Smooth muscle cell of the brain vasculature (primary cell): ENCODE measurements at regions not wholly inside any gene's neighbourhood (a gene's known extent, or its start where the extent isn't known, plus 50 kb on each side); places are given as distances from the start of the nearest gene placed in this dataset.

Experiments used
- DNase-seq: peaks from one replicate; pipeline ENCODE4 v3.0.0-alpha.2; 2012; ENCODE audit warnings: low read depth, low spot score

DNA sequence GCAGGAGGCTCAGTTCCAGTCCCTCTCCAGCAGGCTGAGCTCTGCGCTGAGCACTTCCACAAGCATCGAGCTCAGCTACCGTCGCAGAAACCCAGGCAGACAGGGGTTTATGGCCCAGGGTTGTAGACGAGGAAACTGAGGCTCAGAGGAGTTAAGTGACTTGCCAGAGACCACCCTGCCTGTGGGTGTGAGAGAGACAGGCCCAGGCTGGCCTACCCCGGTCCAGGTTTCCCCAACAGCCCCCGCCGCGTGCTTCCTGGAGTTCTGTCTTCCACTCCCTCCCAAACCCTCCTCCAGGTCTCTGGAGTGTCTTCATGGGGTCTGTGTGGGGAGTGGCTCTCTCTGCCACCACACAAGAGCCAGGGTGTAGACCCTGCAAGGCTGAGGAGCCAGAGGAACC lies 615.9 kb downstream of the PTPRU start:
- DNase-seq, result no peak

DNA sequence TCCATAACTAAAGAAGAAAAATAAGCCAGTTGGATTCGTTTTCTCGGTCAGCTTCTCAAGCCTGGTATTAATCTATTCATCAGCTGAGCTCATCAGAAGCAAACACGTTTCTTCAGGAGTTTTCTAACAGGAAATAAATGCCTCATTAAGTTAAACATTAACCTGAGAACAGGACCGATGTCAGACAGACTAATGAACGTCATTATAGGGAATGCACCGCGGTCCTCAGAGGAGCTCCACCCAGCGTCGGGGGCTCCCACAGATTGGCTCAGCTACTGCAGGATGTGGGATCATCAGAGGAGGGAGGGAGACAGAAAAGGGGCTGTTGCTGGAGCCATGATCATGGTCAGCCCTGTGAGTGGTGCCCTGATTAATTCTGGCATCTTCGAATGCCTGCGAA lies 615.4 kb downstream of the PTPRU start:
- no peak for DNase-seq

DNA sequence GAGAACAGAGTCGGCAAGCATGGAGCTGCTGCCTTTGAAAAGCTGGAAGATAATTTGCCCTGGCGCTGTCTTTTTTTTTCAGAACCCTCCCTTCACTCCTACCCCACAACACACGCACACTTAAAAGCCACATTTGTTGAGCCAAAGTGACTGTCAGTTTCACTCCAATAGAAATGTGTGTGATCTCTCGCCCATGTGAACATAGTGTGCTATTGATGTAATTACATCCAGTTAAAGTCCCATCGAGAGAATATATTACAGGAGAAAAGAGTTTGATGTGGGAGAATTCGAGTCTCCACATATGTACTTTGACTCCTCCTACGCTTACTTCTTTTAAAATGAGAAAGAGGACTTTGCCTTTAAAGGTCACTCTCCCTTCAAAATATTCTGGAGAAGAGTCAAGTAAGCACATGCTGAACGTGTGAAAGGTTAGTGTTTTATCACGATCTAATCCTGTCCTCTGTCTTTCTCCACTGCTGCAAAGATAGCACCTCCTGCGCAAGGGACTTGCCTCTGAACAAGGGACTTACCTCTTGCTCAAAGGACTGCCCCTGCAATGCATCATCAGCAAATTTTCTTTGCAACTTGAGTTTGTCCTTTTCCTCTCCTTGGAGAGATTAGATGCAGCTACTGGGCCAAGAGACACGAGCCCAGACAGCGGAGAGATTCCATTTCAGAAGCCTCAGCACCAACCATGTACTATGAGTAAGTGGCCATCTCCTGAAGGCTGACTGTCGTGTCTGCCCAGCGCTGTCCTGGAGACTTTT lies 613.9 kb downstream of the PTPRU start:
- no peak for DNase-seq

GRCh38 chr1:29849038-29849750 lies 612.9 kb downstream of the PTPRU start:
- DNase-seq, result no peak

GRCh38 chr1:29845910-29846309 lies 609.6 kb downstream of the PTPRU start:
- DNase-seq, result no peak

DNA sequence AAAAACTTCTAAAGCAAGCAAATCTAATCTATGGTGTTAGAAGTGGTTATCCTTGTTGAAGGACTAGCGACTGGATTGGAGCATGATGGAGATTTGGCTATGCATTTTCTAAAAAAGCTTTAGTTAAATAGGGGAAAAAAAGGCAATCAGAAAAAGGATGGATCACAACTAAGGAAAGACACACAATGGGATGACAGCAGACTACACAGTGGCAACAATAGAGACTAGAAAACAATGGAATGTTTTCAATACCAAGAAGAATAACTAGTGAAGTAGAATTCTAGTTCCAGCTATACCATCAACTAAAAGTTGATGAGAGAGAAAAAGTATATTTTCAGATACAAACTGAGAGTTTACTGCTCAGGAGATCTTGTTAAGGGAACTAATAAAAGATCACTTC lies 605.8 kb downstream of the PTPRU start:
- no peak for DNase-seq

GRCh38 chr1:29839726-29840125 lies 603.4 kb downstream of the PTPRU start:
- no peak for DNase-seq

DNA sequence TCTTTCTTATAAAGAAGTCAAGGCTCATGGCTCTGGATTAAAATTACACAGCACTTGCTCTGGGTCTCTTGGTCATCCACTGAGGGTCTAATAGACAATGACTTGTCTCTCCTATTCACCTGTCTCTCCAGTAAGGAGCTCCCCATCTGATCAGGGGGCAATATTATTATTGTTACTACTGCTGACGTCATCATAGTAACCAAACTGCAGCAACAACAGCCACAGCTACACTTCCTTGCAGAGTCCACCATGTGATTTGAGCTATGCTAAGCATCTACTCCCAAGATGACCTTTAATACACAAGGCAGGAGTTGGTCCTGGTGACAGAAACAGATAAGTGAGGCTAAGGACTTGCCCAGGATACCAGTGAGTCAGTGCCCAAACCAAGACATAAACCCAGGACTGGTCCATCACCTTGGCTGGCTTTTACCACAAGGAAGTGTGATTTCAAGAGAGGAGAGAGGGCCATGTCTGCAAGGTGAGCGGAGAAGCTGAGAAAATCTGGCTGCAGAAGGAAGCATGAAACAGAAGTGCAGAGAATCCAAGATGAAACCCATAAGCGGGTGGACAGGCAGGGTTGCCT lies 602.5 kb downstream of the PTPRU start:
- no peak for DNase-seq

DNA sequence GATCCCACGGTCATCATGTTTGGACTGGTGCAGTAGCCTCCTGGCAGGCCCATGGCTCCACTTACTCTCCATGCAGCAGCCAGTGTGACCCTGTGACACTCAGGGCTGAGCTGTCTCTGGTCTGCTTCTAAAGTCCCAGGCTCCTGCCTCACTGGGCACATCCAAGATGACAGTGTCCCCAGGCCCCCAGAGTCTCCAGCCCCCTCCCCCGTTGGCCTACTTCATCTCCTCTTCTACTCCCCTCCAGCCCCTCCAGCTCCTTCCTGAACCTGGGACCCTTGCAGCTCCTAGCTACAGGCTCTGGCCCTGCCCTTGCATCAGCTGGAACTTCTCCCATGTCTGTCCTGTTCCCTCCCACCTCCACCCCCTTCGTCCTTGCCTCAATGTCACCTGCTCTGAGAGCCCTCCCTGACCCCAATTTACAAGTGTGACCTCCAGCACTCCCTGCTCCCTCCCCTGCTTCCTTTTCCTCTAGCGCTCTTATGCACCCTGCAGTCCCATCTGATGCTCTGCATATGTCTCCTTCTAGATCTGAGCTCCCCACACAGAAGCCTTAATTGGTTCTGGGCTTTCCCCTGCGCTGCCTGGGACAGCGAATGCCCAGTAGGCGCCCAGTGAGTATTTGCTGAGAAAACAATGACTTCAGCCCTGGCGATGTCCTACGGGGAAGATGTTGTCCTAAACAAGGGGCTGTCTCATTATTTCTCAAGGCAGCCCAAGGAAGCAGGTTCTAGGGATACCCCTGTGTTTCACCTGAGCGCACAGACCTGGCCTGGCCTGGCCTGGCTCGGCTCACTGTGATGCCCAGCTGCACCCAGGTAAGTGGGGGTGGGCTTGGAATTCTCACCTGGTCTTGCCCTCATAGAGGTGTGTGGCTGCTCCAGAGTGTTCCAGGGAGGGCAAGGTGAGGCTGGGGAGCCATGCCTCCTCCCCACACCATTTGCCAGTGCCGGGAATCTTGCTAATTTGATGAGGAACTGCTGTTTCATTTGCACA lies 600.6 kb downstream of the PTPRU start:
- no peak for DNase-seq

DNA sequence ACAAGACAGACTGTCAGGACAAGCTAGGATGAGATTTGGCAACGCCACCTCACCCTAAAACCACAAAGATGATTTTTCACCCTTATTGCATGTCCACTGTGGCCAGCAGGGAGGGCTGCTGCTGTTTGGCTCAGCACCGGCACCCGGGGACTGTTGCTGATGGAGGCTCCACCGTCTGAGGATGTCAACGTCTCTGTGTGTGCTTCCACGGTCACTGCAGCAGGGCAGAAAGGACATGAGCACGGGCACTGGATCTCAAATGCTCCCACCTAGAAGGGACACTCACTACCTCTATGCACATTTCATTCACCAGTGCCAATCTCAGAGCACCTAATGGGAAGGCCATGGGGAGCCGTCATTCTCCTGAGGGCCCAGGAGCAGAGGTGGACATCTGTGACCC lies 599.6 kb downstream of the PTPRU start:
- DNase-seq, result no peak

DNA sequence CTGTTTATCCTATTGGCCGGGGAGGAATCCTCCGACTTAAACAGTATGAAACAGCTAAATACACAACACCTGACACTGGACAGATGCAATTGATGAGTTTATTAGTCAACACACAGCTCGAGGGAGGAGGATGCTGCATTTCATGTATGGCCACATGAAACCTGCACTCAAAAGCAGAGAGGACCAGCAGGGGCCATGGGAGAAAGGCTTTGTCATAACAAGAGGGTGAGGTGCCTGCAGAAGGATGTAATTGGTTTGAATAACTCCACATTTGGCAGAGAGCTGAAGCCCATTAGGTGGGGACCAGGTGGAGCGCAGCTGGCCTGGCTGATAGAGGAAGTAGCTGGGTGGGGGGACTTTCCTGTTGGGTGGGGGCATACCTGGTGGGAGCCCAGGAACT lies 599.1 kb downstream of the PTPRU start:
- no peak for DNase-seq

DNA sequence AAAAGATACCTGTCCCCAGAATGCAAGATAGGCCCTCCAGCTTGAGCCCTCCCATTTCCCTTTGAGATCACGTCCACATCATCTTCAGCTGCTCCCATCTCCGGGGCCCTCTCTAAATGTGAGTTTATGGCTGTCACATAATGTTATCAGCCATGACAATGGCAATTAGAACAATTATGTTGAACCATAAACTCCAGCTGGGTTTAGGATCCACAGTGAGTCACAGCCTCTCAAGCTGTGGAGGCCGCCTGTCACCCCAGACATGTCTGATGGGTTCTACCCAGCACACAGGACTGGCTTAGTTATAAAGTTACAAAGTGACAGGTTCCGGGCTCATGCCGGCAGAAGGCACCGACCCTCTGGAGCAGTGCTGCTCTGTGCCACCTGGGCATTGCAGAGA lies 597.3 kb downstream of the PTPRU start:
- no peak for DNase-seq

DNA sequence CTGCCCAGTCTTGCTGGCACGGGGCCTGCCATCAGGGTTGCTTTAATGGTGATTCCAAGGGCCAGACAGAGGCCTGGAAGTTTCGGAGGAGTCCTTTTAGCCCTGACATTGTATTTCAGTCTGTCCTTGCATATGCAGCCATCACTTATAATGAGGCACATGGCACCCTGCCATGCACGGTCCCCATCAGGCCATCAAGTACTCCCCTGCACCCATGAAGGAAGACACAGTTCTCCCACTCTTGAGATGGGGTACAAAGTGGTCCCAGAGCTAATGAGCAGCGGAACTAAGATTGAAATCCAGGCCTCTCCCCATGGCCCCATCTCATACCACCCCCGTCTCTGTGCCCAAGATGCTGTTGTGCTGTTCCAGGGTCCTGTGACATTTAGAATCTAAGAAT lies 596.6 kb downstream of the PTPRU start:
- DNase-seq, result no peak

GRCh38 chr1:29832471-29832870 lies 596.1 kb downstream of the PTPRU start:
- no peak for DNase-seq

DNA sequence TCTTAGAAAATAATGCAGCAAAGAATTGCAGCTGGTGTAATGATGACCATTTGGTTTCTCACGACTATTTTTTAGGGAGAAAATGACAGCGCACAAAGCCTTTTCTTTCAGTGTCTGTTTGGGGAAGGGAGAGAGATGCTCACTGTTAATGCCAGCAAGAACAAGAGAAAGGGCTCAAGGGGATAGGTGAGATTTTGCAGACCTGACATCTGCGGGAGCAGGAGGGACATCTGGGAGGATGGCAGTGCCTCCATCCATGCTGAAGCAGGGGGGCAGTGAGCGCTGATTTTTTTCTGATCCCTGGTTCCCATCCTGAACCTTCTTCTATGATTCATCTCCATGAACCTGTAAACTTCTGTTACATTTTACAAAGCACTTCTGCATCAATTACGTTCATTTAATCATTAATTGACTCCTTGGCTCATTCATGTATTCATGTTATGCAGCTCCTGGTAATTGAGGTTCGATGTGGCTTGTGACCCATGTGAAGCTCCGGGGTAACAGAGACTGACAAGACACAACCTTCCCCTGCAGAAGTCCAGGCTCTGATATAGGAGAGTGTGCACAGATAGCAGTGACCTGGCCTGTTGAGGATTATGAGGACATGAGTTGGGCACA lies 595.3 kb downstream of the PTPRU start:
- no peak for DNase-seq

DNA sequence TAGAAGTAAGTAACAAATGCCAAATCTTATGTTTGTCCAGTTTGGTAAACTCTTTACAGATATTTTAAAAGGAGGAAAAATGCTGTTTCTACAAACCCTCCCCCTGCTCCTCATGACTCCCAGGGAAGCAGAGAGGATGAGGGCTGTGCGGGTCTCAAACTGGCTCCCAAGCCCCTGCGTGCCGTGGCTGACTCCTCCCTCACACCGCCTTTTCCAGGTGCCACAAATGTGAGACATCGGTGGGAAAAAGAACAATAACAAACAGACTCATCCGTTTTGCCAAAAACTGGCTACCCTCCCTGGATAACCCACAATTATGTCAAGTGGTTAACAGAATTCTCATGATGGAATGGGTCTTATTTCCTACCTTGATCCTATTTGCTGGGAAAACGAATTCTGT lies 594.6 kb downstream of the PTPRU start:
- DNase-seq, result no peak

- DNase-seq, result no peak
Observed at GRCh38 chr1:29830383-29830782, 594.1 kb downstream of the PTPRU start.

- no peak for DNase-seq
Observed at GRCh38 chr1:29829448-29830344, 593.4 kb downstream of the PTPRU start.

- DNase-seq, result no peak
Observed at GRCh38 chr1:29828526-29829447, 592.5 kb downstream of the PTPRU start.
